Mucosa of descending colon (tissue), 3 donors: ENCODE measurements at regions not wholly inside any gene's neighbourhood (a gene's known extent, or its start where the extent isn't known, plus 50 kb on each side); places are given as distances from the start of the nearest gene placed in this dataset.

Source experiments
- ATAC-seq: fragments of 200-7000 bp; cut with Tn5 transposase; one replicate; pipeline ENCODE4 v1.9.1; 2020; ENCODE audit warnings: mild to moderate bottlenecking, moderate library complexity
- DNase-seq, 3 donors: peaks; one replicate each; pipeline ENCODE4 v3.0.0-alpha.2; 2020
- H3K36me3 ChIP-seq: fragments of 200-600 bp; one replicate; pipeline ENCODE4 v1.8.0; 2021; ENCODE audit warnings: low read depth, mild to moderate bottlenecking
- H3K4me1 ChIP-seq: fragments of 200-600 bp; one replicate; pipeline ENCODE4 v1.8.0; 2021; ENCODE audit warnings: low read depth, mild to moderate bottlenecking
- H3K4me3 ChIP-seq: fragments of 200-600 bp; one replicate; pipeline ENCODE4 v1.8.0; 2021; ENCODE audit warnings: mild to moderate bottlenecking
- H3K9me3 ChIP-seq: fragments of 200-600 bp; one replicate; pipeline ENCODE4 v1.8.0; 2021; ENCODE audit warnings: mild to moderate bottlenecking
- CTCF ChIP-seq: fragments of 200-600 bp; IDR thresholded peaks from one replicate; pipeline ENCODE4 v1.8.0; 2022; ENCODE audit warnings: antibody characterized with exemption, mild to moderate bottlenecking
- intact Hi-C, 2 donors: fragments of 100-400 bp; cut with DNase I in 1 of 2; cut with micrococcal nuclease in 1 of 2; formaldehyde crosslinking; loops; one replicate each; pipeline versions ENCODE4 v1.11.0 to v1.11.1; 2022; cut with DNase I, micrococcal nuclease
- donor health status: DM: no; HTN: no; CAD: no; lungs with moderate emphysema.
- donor health status: DM: no; HTN: no; CAD: no.
- donor health status: DM: no; HTN: yes; CAD: no.

GRCh38 chr18:45284174-45284573 lies 331.1 kb upstream of the SLC14A2 start:
- intact Hi-C loops: no loop called here

GRCh38 chr18:45284851-45285250 lies 330.4 kb upstream of the SLC14A2 start:
- Histone ChIP-seq H3K4me3 (no peak overlapping the region), H3K9me3 (no peaks in the 10 kb centered on the region), H3K36me3 (no peaks in the 10 kb centered on the region), H3K4me1 (no peaks in the 10 kb centered on the region)
- TF ChIP-seq CTCF: no peak
- DNase-seq (no peak), ATAC-seq (no peak)
- intact Hi-C loops: no loop called here

More at GRCh38 chr18:45284174-45284573, 331.1 kb upstream of the SLC14A2 start:
- DNase-seq (no peak), ATAC-seq (no peak)
- TF ChIP-seq CTCF: no peak
- Histone ChIP-seq H3K4me3 (no peak overlapping the region), H3K36me3 (no peaks in the 10 kb centered on the region), H3K4me1 (no peaks in the 10 kb centered on the region), H3K9me3 (no peaks in the 10 kb centered on the region)

GRCh38 chr18:45285251-45285650 lies 330.0 kb upstream of the SLC14A2 start:
- intact Hi-C loops: no loop called here
- DNase-seq: no peak
- no peaks in the 10 kb centered on the region for H3K9me3 ChIP-seq
- no peaks in the 10 kb centered on the region for H3K36me3 ChIP-seq
- no peak for TF ChIP-seq CTCF
- ATAC-seq: no peak
- H3K4me1 ChIP-seq: no peaks in the 10 kb centered on the region
- H3K4me3 ChIP-seq: no peak overlapping the region

- Histone ChIP-seq H3K4me3 (no peak overlapping the region), H3K4me1 (no peaks in the 10 kb centered on the region), H3K36me3 (no peaks in the 10 kb centered on the region), H3K9me3 (no peaks in the 10 kb centered on the region)
- DNase-seq (no peak), ATAC-seq (no peak)
- intact Hi-C loops: no loop called here
- no peak for TF ChIP-seq CTCF
Measured at GRCh38 chr18:45286431-45286830, 328.8 kb upstream of the SLC14A2 start.

GRCh38 chr18:45287531-45287930 lies 327.7 kb upstream of the SLC14A2 start:
- intact Hi-C loops: no loop called here
- Histone ChIP-seq H3K4me1 (no peaks in the 10 kb centered on the region), H3K4me3 (no peak overlapping the region), H3K36me3 (no peaks in the 10 kb centered on the region), H3K9me3 (no peaks in the 10 kb centered on the region)
- ATAC-seq (no peak), DNase-seq (no peak)
- TF ChIP-seq CTCF: no peak

GRCh38 chr18:45290364-45290763 lies 324.9 kb upstream of the SLC14A2 start:
- no peak for TF ChIP-seq CTCF
- H3K9me3 ChIP-seq: no peaks in the 10 kb centered on the region
- DNase-seq: no peak
- H3K36me3 ChIP-seq: no peaks in the 10 kb centered on the region
- no peak for ATAC-seq
- H3K4me1 ChIP-seq: no peaks in the 10 kb centered on the region
- intact Hi-C loops: no loop called here
- no peak overlapping the region for H3K4me3 ChIP-seq
